Epithelial cell of proximal tubule (primary cell): ENCODE measurements at regions not wholly inside any gene's neighbourhood (a gene's known extent, or its start where the extent isn't known, plus 50 kb on each side); places are given as distances from the start of the nearest gene placed in this dataset.

Experiments used
- DNase-seq: peaks from one replicate; pipeline ENCODE4 v3.0.0-alpha.2; 2011; ENCODE audit warnings: low read depth
- H3K4me3 ChIP-seq: 2 replicates; pipeline ENCODE4 v1.5.1; 2011; ENCODE audit warnings: low read depth, mild to moderate bottlenecking, low read length
- CTCF ChIP-seq: conservative IDR thresholded peaks from 2 replicates; pipeline ENCODE4 v1.5.1; 2012; ENCODE audit warnings: low read depth, mild to moderate bottlenecking, low read length

GRCh38 chr3:67983166-67983565 lies 328.8 kb upstream of the SUCLG2 start:
- no peak for TF ChIP-seq CTCF
- no peak for DNase-seq
- no peak overlapping the region for H3K4me3 ChIP-seq

GRCh38 chr3:67981077-67981476 lies 326.7 kb upstream of the SUCLG2 start:
- TF ChIP-seq CTCF: no peak
- DNase-seq: no peak

GRCh38 chr3:67979342-67979741 lies 324.9 kb upstream of the SUCLG2 start:
- H3K4me3 ChIP-seq: no peak overlapping the region
- no peak for DNase-seq
- no peak for TF ChIP-seq CTCF

More at GRCh38 chr3:67981077-67981476, 326.7 kb upstream of the SUCLG2 start:
- H3K4me3 ChIP-seq: no peak overlapping the region

GRCh38 chr3:67977762-67978161 lies 323.4 kb upstream of the SUCLG2 start:
- H3K4me3 ChIP-seq: no peak overlapping the region
- no peak for DNase-seq
- TF ChIP-seq CTCF: no peak

GRCh38 chr3:67976663-67977062 lies 322.3 kb upstream of the SUCLG2 start:
- DNase-seq: no peak
- no peak for TF ChIP-seq CTCF
- H3K4me3 ChIP-seq: no peak overlapping the region

GRCh38 chr3:67964596-67964995 lies 310.2 kb upstream of the SUCLG2 start:
- no peak for DNase-seq
- no peak overlapping the region for H3K4me3 ChIP-seq
- no peak for TF ChIP-seq CTCF

GRCh38 chr3:67957268-67957667 lies 302.9 kb upstream of the SUCLG2 start:
- TF ChIP-seq CTCF: no peak
- no peak overlapping the region for H3K4me3 ChIP-seq
- no peak for DNase-seq
